ENCODE measurements at regions not wholly inside any gene's neighbourhood (a gene's known extent, or its start where the extent isn't known, plus 50 kb on each side); places are given as distances from the start of the nearest gene placed in this dataset.

DNA sequence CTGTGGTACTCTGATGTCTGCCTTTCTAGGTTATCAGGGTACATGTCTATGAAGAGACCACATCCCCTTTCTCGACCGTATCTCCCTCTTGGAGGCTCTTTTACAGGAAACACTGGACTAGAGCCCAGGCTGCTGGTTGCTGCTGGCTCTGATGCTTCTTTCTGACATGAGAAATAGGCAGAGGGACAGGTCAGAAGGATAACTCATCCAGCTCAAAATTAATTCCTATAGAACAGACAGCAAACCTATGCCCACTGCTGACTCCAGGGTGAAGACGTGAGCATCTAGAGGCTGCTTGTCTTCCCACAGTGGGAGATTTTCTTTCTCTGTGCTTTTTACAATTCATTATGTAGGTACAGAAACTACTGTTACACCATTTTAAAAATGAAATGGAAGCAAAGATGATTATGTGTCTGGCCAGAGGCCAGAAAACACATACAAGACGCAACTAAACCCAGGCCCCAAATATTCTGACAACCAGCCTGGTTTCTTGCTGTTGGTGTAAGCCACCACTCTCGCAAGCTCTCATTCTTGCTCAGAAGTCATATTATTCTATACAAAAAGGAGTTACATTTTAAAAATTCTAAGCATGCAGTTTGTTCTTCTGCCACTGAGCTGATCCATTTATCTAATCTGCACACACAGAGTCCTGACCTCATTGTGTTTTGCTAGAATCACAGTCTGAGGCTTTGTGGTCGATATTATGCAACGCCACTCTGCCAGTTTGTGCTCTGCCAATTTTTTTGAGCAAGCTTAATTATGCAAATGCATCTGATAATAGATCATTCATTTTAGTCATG lies 424.3 kb downstream of the KIF20B start:
- DNase-seq (ENCODE audit: low read depth), result no peak

- no peak for DNase-seq (ENCODE audit: low read depth)
Observed at GRCh38 chr10:90126256-90126595, 424.8 kb downstream of the KIF20B start.

GRCh38 chr10:90130321-90131086 lies 429.1 kb downstream of the KIF20B start:
- no peak for DNase-seq (ENCODE audit: low read depth)

- no peak for DNase-seq (ENCODE audit: low read depth)
Observed at GRCh38 chr10:90133606-90134005, 432.2 kb downstream of the KIF20B start.

GRCh38 chr10:90136731-90137316 lies 435.4 kb downstream of the KIF20B start:
- no peak for DNase-seq (ENCODE audit: low read depth)

DNA sequence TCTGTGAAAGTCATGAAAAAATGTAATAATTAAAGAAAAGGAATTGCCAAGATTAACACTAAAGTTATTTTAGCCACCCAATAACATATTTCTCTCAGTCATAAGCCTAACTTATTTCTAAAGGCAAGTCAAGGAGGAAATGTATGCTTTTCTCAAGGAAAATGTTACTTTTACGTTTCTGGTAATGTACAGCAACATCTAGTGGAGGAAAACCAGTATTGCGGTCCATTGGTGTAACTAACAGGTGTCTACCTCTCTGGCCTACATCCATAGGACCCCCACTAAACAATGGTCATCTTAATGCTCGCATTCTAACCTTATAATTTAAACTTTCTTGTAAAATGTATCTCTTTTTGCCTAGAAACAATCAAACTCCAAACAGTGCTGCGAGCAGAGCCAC lies 437.5 kb downstream of the KIF20B start:
- no peak for DNase-seq (ENCODE audit: low read depth)

- DNase-seq (ENCODE audit: low read depth), result no peak
Observed at GRCh38 chr10:90141791-90142190, 440.4 kb downstream of the KIF20B start.

GRCh38 chr10:90143937-90144336 lies 442.5 kb downstream of the KIF20B start:
- no peak for DNase-seq (ENCODE audit: low read depth)

- no peak for DNase-seq (ENCODE audit: low read depth)
Observed at GRCh38 chr10:90148116-90148855, 446.9 kb downstream of the KIF20B start.

- no peak for DNase-seq (ENCODE audit: low read depth)
Observed at GRCh38 chr10:90149563-90149962, 448.2 kb downstream of the KIF20B start.

GRCh38 chr10:90162271-90162853 lies 461.0 kb downstream of the KIF20B start:
- DNase-seq (ENCODE audit: low read depth), result no peak

- DNase-seq (ENCODE audit: low read depth), result no peak
Observed at GRCh38 chr10:90167174-90168064, 466.0 kb downstream of the KIF20B start.

GRCh38 chr10:90168244-90168643 lies 466.9 kb downstream of the KIF20B start:
- DNase-seq (ENCODE audit: low read depth), result no peak

GRCh38 chr10:90171014-90171722 lies 469.8 kb downstream of the KIF20B start:
- DNase-seq (ENCODE audit: low read depth), result no peak

GRCh38 chr10:90174531-90174930 lies 473.1 kb downstream of the KIF20B start:
- no peak for DNase-seq (ENCODE audit: low read depth)

DNA sequence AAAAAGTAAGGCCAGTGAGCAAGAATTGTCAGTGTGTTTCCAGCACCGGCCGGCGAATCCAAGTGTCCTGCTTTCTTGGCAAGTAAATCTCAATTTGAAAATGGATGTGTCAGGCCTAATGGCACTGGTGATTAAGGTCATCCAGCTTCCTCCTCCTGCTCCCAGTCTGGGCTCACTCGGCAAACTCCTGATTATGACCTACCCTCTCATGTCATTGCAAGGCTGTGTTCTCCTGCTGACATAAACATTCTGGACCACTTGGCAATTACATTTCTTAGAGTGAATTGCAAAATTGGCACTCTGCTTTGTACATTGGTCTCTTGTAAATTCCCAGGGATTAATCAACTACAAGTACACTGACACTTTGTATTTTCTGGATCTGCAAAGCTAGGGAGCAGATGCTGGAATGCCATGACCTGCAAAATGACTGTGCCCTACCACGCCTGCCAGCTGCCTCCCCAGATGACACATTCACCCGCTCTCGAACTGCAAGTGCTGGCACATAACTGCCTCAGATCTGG lies 473.8 kb downstream of the KIF20B start:
- DNase-seq (ENCODE audit: low read depth), result no peak

DNA sequence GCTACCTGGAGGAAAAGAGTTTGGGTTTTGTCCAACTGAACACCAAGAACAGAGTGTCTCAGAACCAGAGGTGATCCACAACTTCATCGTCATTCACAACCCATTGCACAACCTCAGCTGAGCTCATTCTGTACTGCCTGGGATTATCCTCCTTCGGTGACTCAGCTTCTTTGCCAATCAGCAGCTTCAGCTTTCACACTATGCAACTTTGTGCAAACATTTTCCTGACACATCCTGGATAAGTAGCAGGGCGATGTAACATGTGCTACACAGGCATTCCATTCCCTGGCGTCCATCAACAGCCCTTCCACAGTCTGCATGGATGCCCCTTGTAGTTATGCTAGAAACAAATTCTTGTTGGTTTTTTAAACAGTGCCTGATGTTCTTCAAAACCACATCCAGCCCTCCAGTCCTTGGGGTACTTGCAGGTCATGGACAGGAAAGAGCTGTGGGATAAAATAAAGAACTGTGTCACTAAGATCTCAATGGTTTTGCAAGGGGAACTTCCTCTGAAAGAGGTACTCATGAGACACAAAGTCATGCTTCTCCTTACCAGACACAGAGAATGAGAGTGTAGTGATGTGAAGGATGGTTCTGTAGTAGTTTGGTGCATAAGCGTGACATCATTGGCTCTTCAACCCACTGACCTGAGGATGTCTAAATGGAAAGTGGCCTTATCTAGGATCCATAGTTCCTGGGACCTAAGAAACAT lies 478.5 kb downstream of the KIF20B start:
- peak; percentile 79 for DNase-seq (ENCODE audit: low read depth)

- DNase-seq (ENCODE audit: low read depth), result no peak
Observed at GRCh38 chr10:90180886-90181691, 479.7 kb downstream of the KIF20B start.

- DNase-seq (ENCODE audit: low read depth), result no peak
Observed at GRCh38 chr10:90192825-90193224, 491.4 kb downstream of the KIF20B start.

Data from GM04504 (cell line).